Suprapubic skin (tissue), 3 donors: ENCODE measurements at regions not wholly inside any gene's neighbourhood (a gene's known extent, or its start where the extent isn't known, plus 50 kb on each side); places are given as distances from the start of the nearest gene placed in this dataset.
"Not testable (repeated sequence)": the region's sequence is repeated elsewhere in the genome, so short reads cannot be mapped to it uniquely, and the experiment has no call there.

Experiments
- POLR2A ChIP-seq, 2 donors: fragments of 450-650 bp; IDR thresholded peaks; one replicate each; pipeline ENCODE4 v1.6.1; 2017; ENCODE audit warnings: antibody characterized with exemption in 2 of 2, mild to moderate bottlenecking in 2 of 2, moderate library complexity in 2 of 2
- TF ChIP-seq, protein P1 (sequence below), 2 donors: fragments of 200-600 bp in 1 of 2; fragments of 450-650 bp in 1 of 2; sonication (generic) in 1 of 2; IDR thresholded peaks; one replicate each; pipeline ENCODE4 v1.5.1; 2016 to 2019; ENCODE audit warnings: antibody characterized with exemption in 2 of 2, mild to moderate bottlenecking in 1 of 2, moderate library complexity in 1 of 2

DNA sequence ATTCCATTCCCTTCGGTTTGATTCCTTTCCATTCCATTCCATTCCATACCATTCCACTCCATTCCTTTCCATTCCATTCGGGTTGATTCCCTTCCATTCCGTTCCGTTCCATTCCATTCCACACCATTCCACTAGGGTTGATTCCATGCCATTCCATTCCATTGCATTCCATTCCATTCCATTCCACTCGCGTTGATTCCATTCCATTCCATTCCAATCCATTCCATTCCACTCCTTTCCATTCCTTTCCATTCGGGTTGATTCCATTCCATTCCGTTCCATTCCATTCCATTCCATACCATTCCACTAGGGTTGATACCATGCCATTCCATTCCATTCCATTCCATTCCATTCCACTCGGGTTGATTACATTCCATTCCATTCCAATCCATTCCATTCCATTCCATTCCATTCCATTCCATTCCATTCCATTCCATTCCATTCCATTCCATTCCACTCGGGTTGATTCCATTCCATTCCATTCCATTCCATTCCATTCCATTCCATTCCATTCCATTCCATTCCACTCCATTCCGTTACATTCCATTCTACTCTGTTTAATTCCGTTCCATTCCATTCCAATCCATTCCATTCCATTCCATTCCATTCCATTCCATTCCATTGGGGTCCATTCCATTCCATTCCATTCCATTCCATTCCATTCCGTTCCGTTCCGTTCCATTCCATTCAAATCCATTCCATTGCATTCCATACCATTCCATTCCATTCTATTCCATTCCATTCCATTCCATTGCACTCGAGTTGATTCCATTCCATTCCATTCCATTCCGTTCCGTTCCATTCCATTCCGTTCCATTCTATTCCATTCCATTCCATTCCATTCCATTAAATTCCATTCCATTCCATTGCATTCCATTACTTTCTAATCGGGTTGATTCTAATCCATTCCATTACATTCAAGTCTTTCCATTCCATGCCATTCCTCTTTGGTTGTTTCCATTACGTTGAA is 163.2 kb downstream of the CWH43 start:
- TF ChIP-seq, protein P1, sequence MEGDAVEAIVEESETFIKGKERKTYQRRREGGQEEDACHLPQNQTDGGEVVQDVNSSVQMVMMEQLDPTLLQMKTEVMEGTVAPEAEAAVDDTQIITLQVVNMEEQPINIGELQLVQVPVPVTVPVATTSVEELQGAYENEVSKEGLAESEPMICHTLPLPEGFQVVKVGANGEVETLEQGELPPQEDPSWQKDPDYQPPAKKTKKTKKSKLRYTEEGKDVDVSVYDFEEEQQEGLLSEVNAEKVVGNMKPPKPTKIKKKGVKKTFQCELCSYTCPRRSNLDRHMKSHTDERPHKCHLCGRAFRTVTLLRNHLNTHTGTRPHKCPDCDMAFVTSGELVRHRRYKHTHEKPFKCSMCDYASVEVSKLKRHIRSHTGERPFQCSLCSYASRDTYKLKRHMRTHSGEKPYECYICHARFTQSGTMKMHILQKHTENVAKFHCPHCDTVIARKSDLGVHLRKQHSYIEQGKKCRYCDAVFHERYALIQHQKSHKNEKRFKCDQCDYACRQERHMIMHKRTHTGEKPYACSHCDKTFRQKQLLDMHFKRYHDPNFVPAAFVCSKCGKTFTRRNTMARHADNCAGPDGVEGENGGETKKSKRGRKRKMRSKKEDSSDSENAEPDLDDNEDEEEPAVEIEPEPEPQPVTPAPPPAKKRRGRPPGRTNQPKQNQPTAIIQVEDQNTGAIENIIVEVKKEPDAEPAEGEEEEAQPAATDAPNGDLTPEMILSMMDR (IDR thresholded peaks at IDR 0.05), result not testable (repeated sequence)
- not testable (repeated sequence) for TF ChIP-seq POLR2A (IDR thresholded peaks at IDR 0.05)
